ENCODE measurements at regions not wholly inside any gene's neighbourhood (a gene's known extent, or its start where the extent isn't known, plus 50 kb on each side); places are given as distances from the start of the nearest gene placed in this dataset.
"Not testable (repeated sequence)": the region's sequence is repeated elsewhere in the genome, so short reads cannot be mapped to it uniquely, and the experiment has no call there.

- Histone ChIP-seq H3K4me2 (ENCODE audit: low read length) (no peak overlapping the region), H2AFZ (ENCODE audit: low read depth, low read length) (no peak overlapping the region), H3K4me1 (ENCODE audit: low read length) (no peaks in the 10 kb centered on the region), H3K27ac (ENCODE audit: low read length) (no peak overlapping the region), H3K36me3 (replicated peaks; ENCODE audit: low read depth, low read length) (no peaks in the 10 kb centered on the region), H3K4me3 (ENCODE audit: low read length) (no peak overlapping the region), H3K79me2 (ENCODE audit: low read length) (no peaks in the 10 kb centered on the region), H3K9ac (ENCODE audit: low read length) (no peak overlapping the region), H3K27me3 (ENCODE audit: low read depth, low read length) (no peaks in the 10 kb centered on the region), H4K20me1 (ENCODE audit: insufficient read depth, low read length) (no peaks in the 10 kb centered on the region), H3K9me3 (ENCODE audit: insufficient read depth, low read length) (no peaks in the 10 kb centered on the region)
- TF ChIP-seq EZH2phosphoT487 (IDR thresholded peaks at IDR 0.05; ENCODE audit: low read depth) = no peak
- no peak for TF ChIP-seq CTCF (IDR thresholded peaks at IDR 0.05; ENCODE audit: low read depth, low read length)
Measured at GRCh38 chr9:30609713-30610112, 1774.7 kb upstream of the ACO1 start.

GRCh38 chr9:30616782-30617181 is 1767.7 kb upstream of the ACO1 start:
- not testable (repeated sequence) for H3K4me2 ChIP-seq (ENCODE audit: low read length); H3K79me2 ChIP-seq (ENCODE audit: low read length); H3K27ac ChIP-seq (ENCODE audit: low read length); H3K36me3 ChIP-seq (replicated peaks; ENCODE audit: low read depth, low read length); H3K9me3 ChIP-seq (ENCODE audit: insufficient read depth, low read length); H3K27me3 ChIP-seq (ENCODE audit: low read depth, low read length); H3K4me3 ChIP-seq (ENCODE audit: low read length); H3K9ac ChIP-seq (ENCODE audit: low read length); H2AFZ ChIP-seq (ENCODE audit: low read depth, low read length); H4K20me1 ChIP-seq (ENCODE audit: insufficient read depth, low read length); H3K4me1 ChIP-seq (ENCODE audit: low read length)

- Histone ChIP-seq H2AFZ (ENCODE audit: low read depth, low read length) (no peak overlapping the region), H3K27ac (ENCODE audit: low read length) (no peak overlapping the region), H3K27me3 (ENCODE audit: low read depth, low read length) (no peaks in the 10 kb centered on the region), H3K9ac (ENCODE audit: low read length) (no peak overlapping the region), H3K4me1 (ENCODE audit: low read length) (no peaks in the 10 kb centered on the region), H3K36me3 (replicated peaks; ENCODE audit: low read depth, low read length) (no peaks in the 10 kb centered on the region), H3K4me2 (ENCODE audit: low read length) (no peak overlapping the region), H4K20me1 (ENCODE audit: insufficient read depth, low read length) (no peaks in the 10 kb centered on the region), H3K79me2 (ENCODE audit: low read length) (no peaks in the 10 kb centered on the region), H3K9me3 (ENCODE audit: insufficient read depth, low read length) (no peaks in the 10 kb centered on the region), H3K4me3 (ENCODE audit: low read length) (no peak overlapping the region)
- TF ChIP-seq CTCF (IDR thresholded peaks at IDR 0.05; ENCODE audit: low read depth, low read length) (no peak), EZH2phosphoT487 (IDR thresholded peaks at IDR 0.05; ENCODE audit: low read depth) (no peak)
Measured at GRCh38 chr9:30622561-30622960, 1761.9 kb upstream of the ACO1 start.

GRCh38 chr9:30628915-30629567 is 1755.4 kb upstream of the ACO1 start:
- TF ChIP-seq CTCF (IDR thresholded peaks at IDR 0.05; ENCODE audit: low read depth, low read length) = no peak
- TF ChIP-seq EZH2phosphoT487 (IDR thresholded peaks at IDR 0.05; ENCODE audit: low read depth) = no peak
- Histone ChIP-seq H3K4me3 (ENCODE audit: low read length) (no peak overlapping the region), H3K27me3 (ENCODE audit: low read depth, low read length) (no peaks in the 10 kb centered on the region), H3K4me1 (ENCODE audit: low read length) (no peaks in the 10 kb centered on the region), H3K9me3 (ENCODE audit: insufficient read depth, low read length) (no peaks in the 10 kb centered on the region), H2AFZ (ENCODE audit: low read depth, low read length) (no peak overlapping the region), H3K4me2 (ENCODE audit: low read length) (no peak overlapping the region), H4K20me1 (ENCODE audit: insufficient read depth, low read length) (no peaks in the 10 kb centered on the region), H3K27ac (ENCODE audit: low read length) (no peak overlapping the region), H3K36me3 (replicated peaks; ENCODE audit: low read depth, low read length) (no peaks in the 10 kb centered on the region), H3K9ac (ENCODE audit: low read length) (no peak overlapping the region), H3K79me2 (ENCODE audit: low read length) (no peaks in the 10 kb centered on the region)
